NCI-H510A treated with DMSO at 0.1 percent for 48 hours (cell line): ENCODE measurements at regions not wholly inside any gene's neighbourhood (a gene's known extent, or its start where the extent isn't known, plus 50 kb on each side); places are given as distances from the start of the nearest gene placed in this dataset.
"Not testable (repeated sequence)": the region's sequence is repeated elsewhere in the genome, so short reads cannot be mapped to it uniquely, and the experiment has no call there.

Experiments used
- DNase-seq: peaks from one replicate; lab custom pipeline; 2025; lab: John Stamatoyannopoulos, UW

GRCh38 chr5:155116456-155117251 lies 103.1 kb downstream of the KIF4B start:
- DNase-seq: no peak

GRCh38 chr5:155125551-155126095 lies 112.1 kb downstream of the KIF4B start:
- DNase-seq: no peak

- DNase-seq: no peak
Observed at GRCh38 chr5:155126573-155126972, 113.0 kb downstream of the KIF4B start.

GRCh38 chr5:155127552-155127951 lies 114.0 kb downstream of the KIF4B start:
- no peak for DNase-seq

GRCh38 chr5:155128786-155129512 lies 115.4 kb downstream of the KIF4B start:
- DNase-seq: no peak

GRCh38 chr5:155129513-155129880 lies 115.9 kb downstream of the KIF4B start:
- DNase-seq: no peak

- no peak for DNase-seq
Observed at GRCh38 chr5:155134130-155134529, 120.6 kb downstream of the KIF4B start.

- DNase-seq: no peak
Observed at GRCh38 chr5:155136216-155136850, 122.8 kb downstream of the KIF4B start.

- no peak for DNase-seq
Observed at GRCh38 chr5:155137683-155138082, 124.1 kb downstream of the KIF4B start.

GRCh38 chr5:155140646-155141045 lies 127.1 kb downstream of the KIF4B start:
- DNase-seq: no peak

- no peak for DNase-seq
Observed at GRCh38 chr5:155144956-155145355, 131.4 kb downstream of the KIF4B start.

- DNase-seq: no peak
Observed at GRCh38 chr5:155147222-155147621, 133.7 kb downstream of the KIF4B start.

- DNase-seq: no peak
Observed at GRCh38 chr5:155148694-155149093, 135.1 kb downstream of the KIF4B start.

- DNase-seq: no peak
Observed at GRCh38 chr5:155150012-155150411, 136.5 kb downstream of the KIF4B start.

GRCh38 chr5:155154973-155155372 lies 141.4 kb downstream of the KIF4B start:
- DNase-seq: no peak

- DNase-seq: not testable (repeated sequence)
Observed at GRCh38 chr5:155163084-155163483, 149.5 kb downstream of the KIF4B start.

GRCh38 chr5:155167736-155168135 lies 154.2 kb downstream of the KIF4B start:
- no peak for DNase-seq

GRCh38 chr5:155181542-155181941 lies 168.0 kb downstream of the KIF4B start:
- DNase-seq: no peak

- no peak for DNase-seq
Observed at GRCh38 chr5:155189476-155189875, 175.9 kb downstream of the KIF4B start.

- DNase-seq: no peak
Observed at GRCh38 chr5:155189981-155190380, 176.4 kb downstream of the KIF4B start.

GRCh38 chr5:155193029-155193428 lies 179.5 kb downstream of the KIF4B start:
- DNase-seq: no peak

GRCh38 chr5:155193483-155194107 lies 180.0 kb downstream of the KIF4B start:
- no peak for DNase-seq
